A673 (cell line): ENCODE measurements at regions not wholly inside any gene's neighbourhood (a gene's known extent, or its start where the extent isn't known, plus 50 kb on each side); places are given as distances from the start of the nearest gene placed in this dataset.

Source experiments
- EZH2 ChIP-seq: fragments of 200-600 bp; sonication (generic); IDR thresholded peaks from 2 replicates; pipeline ENCODE4 v1.6.1; 2017; ENCODE audit warnings: borderline replicate concordance, low read depth, mild to moderate bottlenecking, mixed read lengths, antibody characterized with exemption, low read length; ENCODE audit not compliant: poor library complexity, severe bottlenecking
- TF ChIP-seq, protein P1 (sequence below): fragments of 300-800, 200-600 bp; sonication (generic); conservative IDR thresholded peaks from 2 replicates; pipeline ENCODE4 v1.5.1; 2017; ENCODE audit warnings: low read depth, mild to moderate bottlenecking, antibody characterized with exemption, low read length, moderate library complexity, mixed read lengths

DNA sequence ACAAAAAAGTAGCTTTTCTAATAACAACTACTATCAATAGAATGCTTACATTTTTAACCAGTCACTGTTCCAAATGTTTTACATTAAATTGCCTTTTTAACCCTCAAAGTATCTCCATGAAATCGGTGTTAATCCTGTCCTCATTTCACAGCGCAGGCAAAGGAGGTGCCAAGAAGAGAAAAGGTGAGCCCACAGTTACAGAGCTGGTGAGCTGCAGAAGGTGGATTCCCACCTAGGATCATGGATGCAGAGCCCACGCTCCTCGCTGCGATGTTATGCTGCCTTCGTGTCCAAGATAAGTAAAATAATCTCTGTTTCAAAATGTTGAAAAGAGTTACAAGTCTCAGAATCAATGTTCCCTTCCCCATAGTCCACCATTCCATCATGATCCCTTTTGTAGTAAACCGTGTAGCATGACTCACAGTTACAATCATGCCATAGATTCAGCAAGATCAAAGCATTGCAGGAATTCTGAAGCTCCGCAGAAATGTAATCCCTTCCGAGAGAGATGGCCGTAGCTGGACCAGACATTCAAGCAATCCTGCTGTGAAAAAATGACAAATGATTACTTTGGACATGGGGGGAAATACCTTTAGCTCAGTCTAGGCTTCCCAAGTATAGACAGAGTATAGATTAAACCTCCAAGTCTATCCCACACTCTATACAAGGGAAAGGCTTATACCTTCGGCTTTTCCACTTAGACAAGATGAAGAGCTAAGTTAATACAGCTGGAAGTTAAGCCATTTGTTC is 394.7 kb upstream of the AKR1E2 start:
- TF ChIP-seq, protein P1, sequence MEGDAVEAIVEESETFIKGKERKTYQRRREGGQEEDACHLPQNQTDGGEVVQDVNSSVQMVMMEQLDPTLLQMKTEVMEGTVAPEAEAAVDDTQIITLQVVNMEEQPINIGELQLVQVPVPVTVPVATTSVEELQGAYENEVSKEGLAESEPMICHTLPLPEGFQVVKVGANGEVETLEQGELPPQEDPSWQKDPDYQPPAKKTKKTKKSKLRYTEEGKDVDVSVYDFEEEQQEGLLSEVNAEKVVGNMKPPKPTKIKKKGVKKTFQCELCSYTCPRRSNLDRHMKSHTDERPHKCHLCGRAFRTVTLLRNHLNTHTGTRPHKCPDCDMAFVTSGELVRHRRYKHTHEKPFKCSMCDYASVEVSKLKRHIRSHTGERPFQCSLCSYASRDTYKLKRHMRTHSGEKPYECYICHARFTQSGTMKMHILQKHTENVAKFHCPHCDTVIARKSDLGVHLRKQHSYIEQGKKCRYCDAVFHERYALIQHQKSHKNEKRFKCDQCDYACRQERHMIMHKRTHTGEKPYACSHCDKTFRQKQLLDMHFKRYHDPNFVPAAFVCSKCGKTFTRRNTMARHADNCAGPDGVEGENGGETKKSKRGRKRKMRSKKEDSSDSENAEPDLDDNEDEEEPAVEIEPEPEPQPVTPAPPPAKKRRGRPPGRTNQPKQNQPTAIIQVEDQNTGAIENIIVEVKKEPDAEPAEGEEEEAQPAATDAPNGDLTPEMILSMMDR = no peak
- no peak for TF ChIP-seq EZH2
